GM21526 (cell line): ENCODE measurements at regions not wholly inside any gene's neighbourhood (a gene's known extent, or its start where the extent isn't known, plus 50 kb on each side); places are given as distances from the start of the nearest gene placed in this dataset.
"Not testable (repeated sequence)": the region's sequence is repeated elsewhere in the genome, so short reads cannot be mapped to it uniquely, and the experiment has no call there.

Experiments
- ATAC-seq: cut with Tn5 transposase; IDR thresholded peaks from one replicate; pipeline ENCODE4 v1.9.1; 2021; ENCODE audit warnings: moderate library complexity; ENCODE audit not compliant: unreplicated experiment, low FRiP score

DNA sequence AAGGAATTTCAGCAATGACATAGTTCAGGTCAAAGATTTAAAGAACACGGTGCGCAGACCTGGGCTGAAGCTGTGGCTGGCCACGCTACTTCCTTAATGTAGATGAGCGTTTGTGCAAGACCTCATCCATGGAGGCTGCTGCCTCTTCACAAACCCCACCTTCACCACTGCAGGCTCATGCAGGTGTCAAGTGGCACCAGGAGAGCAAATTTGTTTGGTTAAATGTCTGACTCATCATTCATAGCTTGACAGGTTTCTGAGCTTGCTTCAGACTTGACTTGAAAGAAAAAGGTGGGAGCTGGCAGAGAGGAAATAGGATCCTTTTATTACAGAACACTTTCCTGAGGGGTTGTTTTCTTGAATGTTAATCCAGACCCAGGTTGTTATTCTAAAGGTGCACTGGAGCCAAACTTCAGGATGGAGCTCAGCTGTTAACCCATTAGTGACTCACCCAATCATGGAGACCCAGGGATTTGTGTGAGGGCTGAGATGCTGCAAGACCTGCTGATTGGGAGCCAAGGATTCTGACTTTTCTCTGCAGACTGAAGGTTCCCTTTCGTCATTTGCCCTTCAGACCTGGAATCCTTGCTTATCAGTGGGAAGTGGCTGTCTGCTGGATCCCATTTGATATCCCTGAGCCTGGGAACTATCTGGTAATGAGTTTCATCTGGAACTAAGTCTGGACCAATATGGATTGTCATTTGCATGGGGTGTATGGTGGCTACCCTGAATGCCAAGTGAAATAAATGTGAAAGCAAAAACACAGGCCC, 315.3 kb downstream of the PTTG2 start:
- ATAC-seq, result no peak

DNA sequence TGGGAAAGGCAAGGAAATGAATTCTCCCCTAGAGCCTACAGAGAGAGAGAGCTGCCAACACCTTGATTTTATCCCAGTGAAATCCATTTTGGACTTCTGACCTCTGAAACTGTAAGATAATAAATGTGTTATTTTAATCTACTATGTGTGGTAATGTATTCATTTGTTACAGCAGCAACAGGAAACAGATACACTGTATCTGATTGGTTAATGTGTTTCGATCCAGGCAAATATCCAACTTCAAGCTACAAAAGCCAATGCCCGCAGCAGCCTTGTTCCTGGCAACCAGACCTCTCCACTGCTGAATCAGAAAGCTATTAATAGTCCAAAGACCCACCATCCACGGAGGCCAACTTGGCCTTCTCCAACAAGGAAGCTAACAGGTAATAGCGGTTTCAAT, 318.1 kb downstream of the PTTG2 start:
- ATAC-seq, result no peak

DNA sequence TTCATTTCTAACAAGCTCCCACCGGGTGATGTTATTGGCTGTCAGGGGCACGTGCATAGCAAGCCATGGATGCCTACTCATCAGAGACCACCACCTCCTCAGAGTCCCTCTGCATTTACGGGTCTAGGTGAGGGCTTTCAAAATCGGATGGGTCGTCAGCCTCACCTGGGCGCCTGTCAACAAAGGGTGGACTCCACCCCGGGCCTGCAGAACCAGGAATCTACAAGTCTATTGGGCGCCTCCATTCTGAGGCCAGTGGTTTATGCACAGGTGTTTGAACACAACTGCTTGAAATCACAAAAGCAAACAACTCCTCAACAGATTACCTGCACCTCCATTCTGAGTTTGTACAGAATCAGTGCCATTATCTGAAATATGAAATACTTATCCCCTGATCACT, 318.9 kb downstream of the PTTG2 start:
- ATAC-seq, result no peak

DNA sequence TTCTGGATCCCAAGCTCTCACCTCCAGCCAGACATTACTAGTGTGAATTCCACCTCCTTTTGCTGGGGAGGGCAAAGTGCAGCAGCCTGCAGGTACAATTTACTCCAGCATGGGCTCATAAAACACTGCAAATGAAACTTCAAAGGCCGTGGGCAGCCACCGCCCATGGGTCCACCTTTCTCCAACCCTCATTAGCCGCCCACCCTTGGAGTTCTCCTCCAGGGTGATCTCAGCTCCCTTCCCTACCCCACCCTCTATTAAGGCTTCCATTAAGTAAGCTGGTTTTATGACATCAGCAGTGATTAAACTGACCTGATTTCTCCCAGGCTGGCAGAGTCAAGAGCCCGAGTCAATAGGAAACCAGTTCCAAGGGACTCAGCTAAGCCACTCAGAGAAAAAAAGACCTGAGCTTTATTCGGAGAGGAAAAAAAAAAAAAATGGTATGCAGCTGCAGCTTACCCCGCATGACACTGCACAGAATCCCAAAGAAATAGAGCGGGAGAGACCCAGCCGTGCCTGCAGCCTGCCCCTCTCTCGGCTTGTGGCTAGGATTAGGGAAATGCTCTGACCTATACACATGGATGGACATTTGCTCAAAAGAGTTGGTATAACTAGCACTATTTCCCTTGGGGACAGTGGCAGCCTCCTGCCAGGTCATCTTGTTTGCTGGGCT, 319.6 kb downstream of the PTTG2 start:
- no peak for ATAC-seq

DNA sequence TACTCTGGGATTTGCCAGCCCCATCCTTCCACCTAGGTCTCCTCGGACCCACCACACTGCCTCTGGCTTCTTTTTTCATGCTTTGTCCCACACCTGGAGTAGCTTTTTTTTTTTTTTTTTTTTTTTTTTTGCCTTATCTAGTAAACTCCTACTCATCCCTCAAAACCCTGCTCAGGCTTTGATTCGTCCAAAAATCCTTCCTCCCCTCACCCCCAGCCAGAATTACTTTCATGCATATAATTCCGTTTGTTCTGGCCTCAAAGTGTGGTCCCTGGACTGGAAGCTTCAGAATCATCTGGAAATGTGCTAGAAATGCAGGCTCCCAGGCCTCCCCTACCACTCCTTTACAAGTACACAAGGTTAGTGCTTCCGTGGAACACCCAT, 320.1 kb downstream of the PTTG2 start:
- ATAC-seq, result no peak

DNA sequence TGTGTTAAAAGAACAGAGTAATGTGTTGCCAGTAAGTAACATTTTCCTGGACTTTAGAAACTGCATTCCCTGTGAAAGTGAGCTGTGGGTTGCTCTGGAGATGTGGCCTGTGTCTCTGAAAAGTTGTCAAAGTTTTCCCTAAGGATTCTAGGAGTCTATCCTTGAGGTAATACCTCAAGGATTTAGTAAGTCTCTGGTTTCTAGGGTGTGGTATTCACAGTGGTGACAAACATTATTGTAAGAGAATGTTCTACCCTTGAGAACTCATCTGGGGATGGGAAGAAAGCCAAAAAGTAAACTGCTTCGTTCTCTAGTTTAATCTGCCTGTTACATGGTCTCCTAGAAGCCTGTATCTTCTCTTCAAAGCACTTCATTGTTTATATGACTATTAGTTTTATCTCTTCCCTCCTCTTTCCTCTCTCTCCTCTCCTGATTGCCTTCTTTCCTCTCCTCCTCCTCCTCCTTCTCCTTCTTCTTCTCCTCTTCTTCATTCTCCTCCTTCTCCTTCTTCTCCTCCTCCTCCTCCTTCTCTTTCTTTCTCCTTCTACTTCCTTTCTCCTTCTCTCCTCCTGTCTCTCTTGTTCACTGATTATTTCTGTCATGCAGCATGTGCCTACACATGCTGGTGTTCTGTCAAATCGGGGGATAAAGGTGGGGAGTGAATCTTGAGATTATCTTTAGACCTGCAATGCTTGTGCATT, 321.3 kb downstream of the PTTG2 start:
- ATAC-seq, result no peak

DNA sequence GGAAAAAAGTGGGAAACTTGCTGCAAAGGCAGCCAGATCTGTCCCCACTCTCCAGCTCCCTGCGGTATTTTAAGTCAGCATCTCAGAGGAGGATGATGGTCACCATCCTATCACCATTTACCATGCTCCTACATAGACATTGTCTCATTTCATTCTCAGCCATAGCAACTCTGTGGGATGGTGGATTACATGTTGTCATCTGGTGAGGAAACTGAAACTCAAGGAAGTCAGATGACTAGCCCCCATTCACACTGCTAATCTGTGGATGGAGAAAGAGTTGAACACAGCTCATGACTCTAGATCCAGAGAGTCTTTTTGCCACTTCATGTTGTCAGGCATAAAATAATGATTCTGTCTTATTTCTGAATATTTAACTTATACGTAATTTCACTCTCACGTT, 323.5 kb downstream of the PTTG2 start:
- no peak for ATAC-seq

DNA sequence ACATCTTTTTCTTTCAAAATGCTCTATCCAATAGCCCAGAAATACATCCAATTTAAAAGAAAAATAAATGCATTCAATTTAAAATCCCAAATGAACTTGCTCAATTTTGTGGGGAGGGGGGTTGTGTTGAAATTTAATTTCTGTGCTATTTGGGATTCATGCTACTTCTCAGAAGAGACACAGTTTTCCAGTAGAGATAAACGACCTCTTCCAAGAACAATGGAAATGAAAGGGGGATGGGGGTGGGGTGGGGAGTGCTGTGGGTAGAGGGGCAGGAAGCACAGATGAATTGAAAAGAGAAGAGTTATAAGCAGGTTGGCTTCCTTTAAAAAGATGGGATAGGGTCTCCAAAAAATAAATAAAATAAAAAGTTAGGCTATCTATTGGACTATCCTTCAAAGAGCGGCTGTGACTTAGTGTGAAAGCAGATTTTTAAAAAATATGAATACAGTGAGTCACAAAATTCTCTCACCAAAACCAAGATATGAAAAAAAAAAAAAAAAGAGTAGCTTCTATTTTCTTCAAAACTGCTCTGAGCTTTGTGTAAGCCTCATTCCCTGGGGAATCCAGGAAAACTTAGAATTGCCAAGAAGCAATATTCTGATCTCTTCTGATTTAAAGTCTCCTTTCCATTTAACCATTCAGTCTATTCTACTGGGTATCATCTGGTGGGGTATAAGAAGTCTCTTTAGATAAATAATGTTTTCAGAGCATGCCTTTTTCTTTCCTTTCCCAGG, 324.3 kb downstream of the PTTG2 start:
- ATAC-seq, result no peak

DNA sequence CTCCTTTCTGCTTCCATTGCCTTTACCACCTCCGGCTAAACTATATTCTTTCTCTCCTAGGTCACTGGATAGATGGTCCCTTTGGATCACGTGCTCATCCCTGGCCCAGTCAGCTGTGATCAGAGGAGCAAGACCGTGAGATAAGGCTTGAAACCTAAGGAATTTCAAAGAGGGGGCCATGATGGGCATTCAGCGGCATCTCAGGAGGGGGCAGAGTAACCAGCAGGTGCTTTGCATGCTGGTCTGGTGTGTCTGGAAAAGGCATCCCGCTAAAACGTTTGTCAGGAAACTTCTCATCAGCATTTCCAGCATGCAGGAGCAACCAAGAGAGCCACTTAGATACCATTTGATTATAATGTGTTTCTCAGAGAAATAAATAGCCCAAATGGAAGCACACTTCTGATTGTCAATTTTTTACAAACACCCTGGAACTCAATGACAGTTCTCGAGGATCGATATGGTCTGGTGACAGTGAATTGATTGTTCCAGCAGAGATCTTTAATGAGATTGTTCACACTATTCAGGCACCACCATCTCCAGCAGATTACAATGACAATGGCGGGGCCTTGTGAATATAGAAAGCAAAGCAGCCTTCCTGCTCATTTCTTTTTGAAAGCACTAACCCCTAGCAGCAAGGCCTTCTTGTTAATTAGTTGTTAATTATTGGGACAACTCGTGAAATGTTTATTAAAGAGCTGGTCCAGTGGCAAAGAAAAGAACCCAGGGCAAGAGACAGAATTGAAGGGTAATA, 327.1 kb downstream of the PTTG2 start:
- no peak for ATAC-seq

DNA sequence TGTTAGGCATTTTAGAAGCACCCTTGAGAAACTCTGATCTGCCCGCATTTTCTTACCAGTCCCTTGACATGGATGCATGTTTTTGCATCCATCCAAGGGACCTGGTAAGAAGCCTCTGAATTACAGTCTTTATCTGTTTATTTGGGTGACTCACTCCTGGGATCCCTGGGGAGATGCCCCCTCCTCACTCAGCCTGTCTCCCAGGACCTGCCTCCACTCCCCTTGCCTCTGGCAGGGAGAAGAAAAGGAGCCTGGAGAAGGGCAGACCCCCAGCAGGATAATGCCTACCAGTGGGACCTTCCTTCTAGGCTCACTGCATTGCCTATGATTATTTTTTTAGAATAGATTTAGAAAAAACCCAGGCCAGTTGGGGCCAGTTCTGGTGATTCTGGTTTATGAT, 329.4 kb downstream of the PTTG2 start:
- no peak for ATAC-seq

DNA sequence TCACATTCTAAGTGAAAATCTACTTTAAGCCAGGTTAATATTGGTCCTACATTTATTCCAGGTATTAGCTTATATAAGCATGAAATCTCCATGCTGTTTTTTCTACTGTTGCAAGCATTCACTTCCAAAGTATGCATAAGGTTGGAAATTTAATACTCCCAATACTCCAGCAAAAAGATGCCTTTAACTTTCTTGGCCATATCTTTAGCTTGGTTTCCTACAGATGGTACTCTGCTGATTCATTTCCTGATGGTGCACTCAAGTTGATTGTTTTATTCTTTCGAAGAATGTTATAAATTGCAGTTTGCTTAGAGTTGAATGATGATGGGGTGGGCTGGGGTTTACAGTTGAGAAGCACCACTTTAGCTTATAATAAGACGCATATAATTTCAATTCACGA, 330.2 kb downstream of the PTTG2 start:
- no peak for ATAC-seq

DNA sequence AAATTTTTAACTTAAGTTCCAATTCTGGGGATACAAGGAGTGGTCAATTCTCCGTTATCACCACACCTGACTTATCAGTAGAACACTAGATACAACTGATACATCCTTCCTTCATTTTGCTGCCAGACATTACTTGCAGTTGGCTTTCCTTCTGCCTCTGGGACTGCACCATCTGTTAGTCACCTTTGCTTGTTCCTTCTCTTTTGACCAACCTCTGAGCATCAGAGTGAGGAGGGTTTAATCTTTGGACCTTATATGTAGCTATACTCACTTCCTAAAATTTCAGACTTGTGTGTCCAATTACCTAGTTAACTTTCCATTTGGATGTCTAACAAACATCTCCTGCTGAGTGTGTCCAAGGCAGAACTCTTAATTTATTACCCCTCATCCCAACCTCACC, 330.7 kb downstream of the PTTG2 start:
- no peak for ATAC-seq

DNA sequence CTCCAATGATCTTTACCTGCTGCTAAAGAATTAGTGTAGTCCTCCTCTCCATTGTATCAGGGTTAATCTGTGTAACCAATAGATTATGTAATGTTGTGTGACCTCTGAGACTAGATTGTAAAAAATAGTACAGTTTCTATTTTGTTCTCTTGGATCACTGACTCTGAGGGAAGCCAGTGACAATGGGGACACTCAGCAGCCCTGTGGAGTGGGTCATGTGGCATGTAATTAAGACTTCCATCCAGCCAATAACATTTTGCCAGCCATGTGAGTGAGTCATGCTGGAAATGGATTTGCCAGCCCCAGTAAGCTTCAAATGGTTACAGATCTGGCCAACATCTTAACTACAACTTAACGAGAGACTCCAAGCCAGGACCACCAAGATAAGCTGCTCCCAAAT, 332.3 kb downstream of the PTTG2 start:
- ATAC-seq, result no peak

DNA sequence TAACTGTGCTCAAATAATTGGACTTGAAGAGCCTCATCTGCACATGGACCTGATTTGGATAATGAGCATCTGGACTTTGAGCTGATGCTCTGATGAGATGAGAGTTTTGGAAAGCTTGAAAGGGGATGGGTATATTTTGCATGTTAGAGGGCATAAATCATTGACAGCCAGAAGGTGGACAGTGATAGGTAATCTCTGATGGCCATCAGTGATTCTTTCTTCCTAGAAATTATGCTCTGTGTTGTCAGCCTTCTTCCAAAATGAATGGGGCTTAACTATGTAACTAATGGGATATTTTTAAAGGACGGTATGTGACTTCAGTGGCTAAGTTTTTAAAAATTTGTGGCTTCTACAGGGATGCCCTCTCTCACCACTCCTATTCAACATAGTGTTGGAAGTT, 334.0 kb downstream of the PTTG2 start:
- no peak for ATAC-seq

DNA sequence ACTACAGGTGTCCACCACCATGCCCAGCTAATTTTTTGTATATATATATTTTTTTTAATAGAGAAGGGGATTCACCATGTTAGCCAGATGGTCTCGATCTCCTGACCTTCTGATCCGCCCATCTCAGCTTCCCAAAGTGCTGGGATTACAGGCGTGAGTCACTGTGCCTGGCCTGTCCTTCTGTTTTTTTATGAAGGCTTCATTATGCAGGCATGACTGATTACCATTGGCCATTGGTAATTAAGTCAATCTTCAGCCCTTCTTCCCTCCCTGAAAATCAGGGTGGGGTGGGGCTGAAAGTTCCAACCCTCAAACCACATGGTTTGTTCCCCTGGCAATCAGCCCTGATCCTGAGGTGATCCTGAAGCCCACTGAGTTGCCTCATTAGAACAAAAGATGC, 336.9 kb downstream of the PTTG2 start:
- ATAC-seq, result no peak

DNA sequence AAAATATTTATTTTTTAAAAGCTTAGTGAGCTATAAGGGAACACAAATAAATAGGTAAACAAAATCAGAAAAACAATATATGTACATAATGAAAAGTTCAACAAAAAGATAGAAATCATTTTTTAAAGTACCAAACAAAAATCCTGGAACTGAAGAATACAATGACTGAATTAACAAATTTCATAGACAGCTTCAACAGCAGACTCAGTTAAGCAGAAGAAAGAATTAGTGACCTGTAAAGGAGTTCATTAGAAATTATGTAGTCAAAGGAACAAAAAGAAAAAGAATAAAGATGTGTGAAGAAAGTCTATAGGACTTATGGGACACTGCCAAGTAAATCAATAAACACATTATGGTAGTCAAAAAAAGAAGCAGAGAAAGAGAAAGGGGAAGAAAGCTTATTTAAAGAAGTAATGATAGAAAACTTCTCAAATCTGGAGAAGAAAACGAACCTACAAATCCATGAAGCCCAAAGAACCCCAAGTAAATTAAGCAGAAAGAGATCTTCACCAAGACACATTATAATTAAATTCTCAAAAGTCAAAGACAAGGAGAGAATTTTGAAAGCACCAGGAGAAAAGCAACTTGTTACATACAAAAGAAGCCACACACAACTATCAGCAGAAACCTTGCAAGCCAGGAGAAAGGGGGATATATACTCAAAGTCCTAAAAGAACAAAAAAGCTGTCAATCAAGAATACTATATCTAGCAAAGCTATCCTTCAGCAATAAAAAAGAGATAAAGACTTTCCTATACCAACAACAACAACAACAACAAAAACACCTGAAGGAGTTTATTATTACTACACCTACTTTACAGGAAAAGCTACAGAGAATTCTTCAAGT, 338.9 kb downstream of the PTTG2 start:
- no peak for ATAC-seq

DNA sequence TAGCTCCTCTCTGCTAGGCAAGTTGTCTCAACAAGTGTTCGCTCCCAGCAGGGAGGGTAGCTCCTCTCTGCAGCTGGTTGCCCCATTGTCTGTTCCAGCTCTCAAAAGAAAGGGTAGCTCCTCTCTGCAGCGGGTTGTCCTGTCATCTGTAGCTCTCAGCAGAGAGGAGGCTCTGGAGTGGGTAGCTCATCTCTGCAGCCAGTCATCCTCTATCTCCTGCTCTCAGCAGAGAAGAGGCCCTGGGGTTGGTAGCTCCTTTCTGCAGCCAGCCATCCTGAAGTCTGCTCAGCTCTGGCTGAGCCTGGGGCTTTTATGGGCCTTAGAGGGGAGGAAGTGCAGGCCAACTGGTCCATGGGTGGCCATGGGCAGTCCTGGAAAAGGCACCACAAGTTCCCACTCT, 342.7 kb downstream of the PTTG2 start:
- no peak for ATAC-seq

DNA sequence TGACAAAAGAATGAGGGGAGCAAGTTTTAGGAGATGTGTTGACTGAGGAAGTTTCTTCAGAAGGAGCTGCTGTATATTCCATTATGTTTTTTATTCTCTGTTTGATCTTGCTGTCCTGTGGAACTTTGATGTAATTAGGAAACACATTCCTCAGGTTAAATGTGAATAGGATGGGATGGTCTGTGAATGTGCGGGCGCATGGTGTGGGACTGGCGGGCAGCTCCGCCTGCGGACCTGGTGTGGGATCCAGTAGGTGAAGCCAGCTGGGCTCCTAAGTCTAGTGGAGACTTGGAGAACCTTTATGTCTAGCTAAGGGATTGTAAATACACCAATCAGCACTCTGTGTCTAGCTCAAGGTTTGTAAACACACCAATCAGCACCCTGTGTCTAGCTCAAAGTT, 344.3 kb downstream of the PTTG2 start:
- not testable (repeated sequence) for ATAC-seq

DNA sequence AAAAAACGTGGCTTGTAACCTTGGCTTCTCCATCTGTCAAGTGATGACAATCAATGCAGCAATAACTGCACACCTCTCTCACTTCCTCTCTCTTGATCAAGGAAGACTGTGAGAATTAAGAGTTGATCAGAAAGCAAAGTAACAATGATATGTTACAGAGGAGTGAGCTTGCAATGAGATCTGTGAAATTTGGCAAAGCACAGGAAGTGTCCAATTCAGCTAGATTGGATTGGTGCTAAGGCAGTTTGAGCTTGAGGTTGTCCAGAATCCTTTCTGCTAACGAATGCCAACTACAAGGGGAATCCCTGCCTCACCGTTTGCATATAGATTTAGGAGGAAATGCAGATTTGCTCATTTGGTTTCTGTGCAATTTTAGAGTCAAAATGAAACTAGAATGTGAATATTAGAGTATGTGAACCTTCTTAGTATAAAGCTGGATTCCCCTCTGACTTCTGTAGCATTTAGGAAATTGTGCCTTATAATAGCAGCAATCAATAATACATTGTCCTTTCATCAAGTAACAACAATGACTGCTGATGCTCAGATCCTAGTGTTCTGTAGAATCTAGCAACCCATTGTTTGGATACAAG, 346.4 kb downstream of the PTTG2 start:
- peak; percentile 57 for ATAC-seq
